HG03457 (cell line): ENCODE measurements at regions not wholly inside any gene's neighbourhood (a gene's known extent, or its start where the extent isn't known, plus 50 kb on each side); places are given as distances from the start of the nearest gene placed in this dataset.

Experiments
- ATAC-seq: cut with Tn5 transposase; IDR thresholded peaks from one replicate; pipeline ENCODE4 v1.9.1; 2021; ENCODE audit warnings: moderate number of reproducible peaks; ENCODE audit not compliant: unreplicated experiment

GRCh38 chr2:731711-732110 lies 54.5 kb upstream of the TMEM18 start:
- ATAC-seq = no peak

GRCh38 chr2:729376-729861 lies 52.2 kb upstream of the TMEM18 start:
- ATAC-seq = no peak

- ATAC-seq = no peak
Observed at GRCh38 chr2:728165-728564, 51.0 kb upstream of the TMEM18 start.

- peak; percentile 87 for ATAC-seq
Observed at GRCh38 chr2:727071-727470, 49.9 kb upstream of the TMEM18 start.
